HG02642 (cell line): ENCODE measurements at regions not wholly inside any gene's neighbourhood (a gene's known extent, or its start where the extent isn't known, plus 50 kb on each side); places are given as distances from the start of the nearest gene placed in this dataset.
"Not testable (repeated sequence)": the region's sequence is repeated elsewhere in the genome, so short reads cannot be mapped to it uniquely, and the experiment has no call there.

ENCODE experiments used
- ATAC-seq: cut with Tn5 transposase; IDR thresholded peaks from one replicate; pipeline ENCODE4 v1.9.1; 2021; ENCODE audit warnings: mild to moderate bottlenecking; ENCODE audit not compliant: unreplicated experiment, poor library complexity

DNA sequence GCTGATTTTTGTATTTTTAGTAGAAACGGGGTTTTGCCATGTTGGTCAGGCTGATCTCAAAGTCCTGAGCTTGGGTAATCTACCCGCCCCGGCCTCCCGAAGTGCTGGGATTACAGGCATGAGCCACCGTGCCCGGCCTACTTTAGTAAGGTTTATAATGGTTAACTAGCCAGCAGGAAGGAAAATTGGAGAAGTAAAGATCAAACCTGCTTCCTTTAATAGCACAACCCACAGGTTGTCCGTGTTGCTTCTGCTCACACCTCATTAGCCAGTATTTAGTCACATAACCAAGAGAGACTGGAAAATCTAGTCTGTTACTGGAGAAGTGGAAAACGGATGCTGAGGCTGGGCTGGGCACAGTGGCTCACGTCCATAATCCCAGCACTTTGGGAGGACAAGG is 51.9 kb upstream of the TBL1XR1 start:
- ATAC-seq = no peak

DNA sequence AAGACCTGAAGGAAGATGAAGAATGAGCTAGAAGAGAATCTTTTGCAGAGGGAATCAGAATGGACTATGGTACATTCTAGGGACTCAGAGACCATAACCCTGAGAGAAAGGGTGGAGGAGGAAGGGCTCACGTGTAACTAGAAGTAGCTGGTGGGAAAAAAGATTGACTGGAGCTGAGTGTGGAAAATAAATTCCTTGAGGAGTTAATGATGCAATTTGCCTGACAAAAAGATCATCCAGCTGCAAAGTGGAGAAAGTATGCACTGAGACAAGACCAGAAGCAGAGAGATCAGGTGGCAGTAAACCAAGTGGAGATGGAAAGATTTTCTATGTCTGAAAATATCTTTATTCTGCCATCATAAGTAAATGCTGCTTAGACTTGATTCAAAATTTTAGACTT is 52.9 kb upstream of the TBL1XR1 start:
- no peak for ATAC-seq

- peak; percentile 32 for ATAC-seq
Observed at GRCh38 chr3:177251755-177252154, 54.5 kb upstream of the TBL1XR1 start.

DNA sequence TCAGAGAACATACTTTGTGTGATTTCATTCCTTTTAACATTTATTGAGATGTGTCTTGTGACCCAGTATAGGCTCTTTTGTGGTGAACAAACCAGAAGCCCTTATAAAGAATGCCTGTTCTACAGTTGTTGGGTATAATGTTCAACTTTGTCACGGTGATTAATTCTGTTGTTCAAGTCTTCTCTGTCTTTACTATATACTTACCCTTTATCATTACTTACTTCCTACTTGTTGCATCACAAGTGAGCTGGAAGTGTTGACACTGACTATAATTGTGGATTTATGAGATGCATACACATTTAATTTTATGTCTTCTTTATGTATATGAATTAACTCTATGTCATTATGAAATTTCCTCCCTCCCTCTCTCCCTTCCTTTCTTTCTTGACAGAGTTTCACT is 59.7 kb upstream of the TBL1XR1 start:
- no peak for ATAC-seq

DNA sequence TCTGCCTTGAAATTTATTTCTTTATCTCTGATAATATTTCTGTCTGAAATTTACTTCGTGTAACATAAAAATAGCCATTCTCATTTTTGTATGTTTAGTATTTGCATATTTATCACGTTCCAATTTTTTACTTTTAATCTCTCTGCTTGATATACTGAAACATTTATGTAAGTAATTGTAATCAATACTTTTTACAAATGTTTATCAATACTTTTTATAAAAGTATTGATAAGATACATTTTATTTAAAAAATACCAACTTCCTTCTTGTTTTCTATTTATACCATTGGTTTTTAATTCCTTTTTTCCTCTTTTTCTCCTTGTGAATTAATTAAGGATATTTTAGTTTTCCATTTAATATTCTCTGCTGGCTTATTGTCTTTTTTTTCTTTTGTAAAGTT is 60.3 kb upstream of the TBL1XR1 start:
- ATAC-seq = no peak

DNA sequence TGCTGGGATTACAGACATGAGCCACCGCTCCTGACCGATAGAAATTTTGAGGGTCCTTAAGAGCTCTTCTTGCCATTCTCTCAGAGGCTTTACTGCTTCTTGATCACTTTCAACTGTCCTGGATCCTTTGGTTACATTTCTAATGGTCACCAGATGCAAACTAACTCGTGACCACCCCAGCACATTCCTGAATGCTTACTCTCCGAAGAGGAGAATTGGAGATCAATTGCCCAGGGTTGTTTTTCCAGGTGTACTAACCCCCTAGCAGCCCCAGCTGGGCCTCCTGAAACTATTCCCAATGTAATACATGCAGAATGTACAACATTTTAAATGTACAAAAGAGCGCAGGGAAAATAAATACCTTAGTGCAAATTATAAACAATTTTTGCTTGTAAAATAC is 65.1 kb upstream of the TBL1XR1 start:
- ATAC-seq = no peak

DNA sequence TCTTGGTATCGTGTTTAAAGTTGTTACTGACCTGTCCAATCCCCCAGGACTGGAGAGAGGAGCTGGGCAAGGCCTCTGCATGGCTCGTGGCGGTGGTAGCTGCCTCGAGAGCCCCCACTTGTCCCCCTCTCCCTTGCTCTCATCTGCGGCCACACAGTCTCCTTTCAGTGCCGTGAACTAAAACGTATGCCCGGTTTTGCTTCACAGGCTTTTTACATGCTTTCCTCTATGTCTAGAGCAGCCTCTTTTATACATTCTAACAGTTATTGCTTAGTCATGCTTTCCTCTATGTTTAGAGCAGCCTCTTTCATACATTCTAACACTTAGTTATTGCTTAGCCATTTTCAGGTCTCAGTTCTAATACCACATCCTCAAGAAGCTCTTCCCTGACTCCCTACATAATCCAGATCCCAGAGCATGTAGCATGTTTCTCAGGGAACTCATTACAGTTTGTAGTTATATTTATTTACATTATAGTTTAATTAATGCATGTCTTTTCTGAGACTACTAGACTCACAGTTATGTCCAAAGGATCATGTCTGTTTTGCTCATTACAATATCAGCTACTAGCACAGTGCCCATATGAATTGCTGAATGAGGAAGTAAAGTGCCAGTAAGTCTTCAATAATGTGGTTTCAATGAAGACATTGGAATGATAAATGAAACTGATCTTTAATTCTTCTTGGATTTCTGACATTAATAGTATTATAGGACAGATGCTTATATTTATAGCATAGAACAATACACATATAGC is 66.5 kb upstream of the TBL1XR1 start:
- no peak for ATAC-seq

GRCh38 chr3:177271811-177272501 is 74.7 kb upstream of the TBL1XR1 start:
- not testable (repeated sequence) for ATAC-seq

DNA sequence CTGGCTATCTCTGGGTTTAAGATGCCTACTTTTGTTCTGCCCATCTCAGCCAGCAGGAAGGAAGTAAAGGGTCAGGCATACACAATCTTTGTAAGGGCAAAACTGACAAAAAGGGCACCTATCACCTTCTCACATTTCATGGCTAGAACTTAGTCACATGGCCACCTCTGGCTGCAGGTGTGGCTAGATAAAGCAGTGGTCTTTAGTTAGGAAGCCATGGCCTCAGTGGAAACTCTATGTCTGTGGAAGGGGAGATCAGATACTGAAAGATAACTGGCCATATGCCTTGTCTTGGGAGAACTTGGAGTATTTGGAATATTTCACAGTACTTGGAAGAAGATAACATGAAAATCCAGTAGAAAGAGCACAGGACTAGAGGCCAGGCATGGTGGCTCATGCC is 80.7 kb upstream of the TBL1XR1 start:
- ATAC-seq = no peak

DNA sequence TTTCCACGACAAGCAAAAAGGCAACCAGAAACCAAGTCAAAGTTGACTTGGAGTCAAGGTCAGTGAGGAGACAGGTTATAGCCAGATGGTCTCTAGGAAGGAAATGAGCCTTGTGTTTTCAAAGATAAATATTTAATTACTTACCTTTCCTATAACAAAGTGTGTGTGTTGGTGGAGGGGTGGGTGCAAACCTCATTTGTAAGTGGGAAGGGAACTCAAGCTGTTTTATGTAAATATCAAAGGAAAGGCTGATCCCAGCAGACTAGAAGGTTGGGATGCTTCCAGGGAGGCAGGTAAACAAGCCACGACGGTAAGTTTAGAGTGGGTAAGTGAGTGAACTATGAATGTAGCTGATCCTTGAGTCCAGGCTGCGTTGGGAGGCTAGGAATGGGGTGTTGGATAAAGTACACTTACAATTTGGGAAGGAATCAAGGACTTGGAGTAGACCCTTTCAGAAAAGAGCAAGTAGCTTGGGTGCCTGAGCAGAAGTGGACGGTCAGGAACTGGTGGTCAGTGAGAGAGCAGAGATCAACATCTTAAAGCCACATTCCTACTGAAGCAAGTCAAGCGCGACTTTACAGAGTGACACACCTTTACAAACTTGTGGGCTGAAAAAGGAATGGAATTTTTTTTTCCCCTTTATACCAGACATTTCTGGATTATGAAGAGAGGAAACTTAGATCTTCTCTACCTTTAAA is 82.0 kb upstream of the TBL1XR1 start:
- ATAC-seq = no peak

DNA sequence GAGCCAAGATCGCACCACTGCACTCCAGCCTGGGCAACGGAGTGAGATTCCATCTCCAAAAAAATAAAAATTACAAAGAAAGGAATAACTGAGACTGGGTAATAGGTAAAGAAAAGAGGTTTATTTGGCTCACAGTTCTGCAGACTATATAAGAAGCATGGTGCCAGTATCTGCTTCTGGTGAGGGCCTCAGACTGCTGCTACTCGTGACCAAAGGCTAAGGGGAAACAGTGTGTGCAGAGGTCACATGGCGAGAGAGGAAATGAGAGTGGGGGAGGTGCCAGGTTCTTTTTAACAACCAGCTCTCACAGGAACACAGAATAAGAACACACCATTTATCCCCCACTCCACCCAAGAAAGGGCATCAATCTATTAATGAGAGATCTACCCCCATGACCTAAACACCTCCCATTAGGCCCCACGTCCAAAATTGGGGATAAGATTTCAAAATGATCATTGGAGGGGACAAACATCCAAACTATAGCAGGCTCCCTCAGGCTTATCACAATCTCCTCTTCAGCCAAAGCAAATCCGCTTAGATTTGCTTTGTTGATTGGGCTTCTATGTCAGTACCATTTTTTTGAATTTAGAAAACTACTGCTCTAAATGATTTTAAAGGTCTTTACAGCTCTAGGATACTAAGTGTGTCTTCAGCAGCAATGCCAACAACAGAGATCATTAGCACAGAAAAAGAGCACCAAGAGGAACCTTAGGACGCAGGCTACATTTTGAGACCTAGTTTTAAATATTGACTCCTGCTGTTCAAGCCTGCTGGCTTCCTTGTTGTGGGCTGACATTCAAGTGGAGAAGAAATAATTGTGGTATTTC is 84.2 kb upstream of the TBL1XR1 start:
- no peak for ATAC-seq

GRCh38 chr3:177282119-177282655 is 84.9 kb upstream of the TBL1XR1 start:
- ATAC-seq = no peak

- ATAC-seq = no peak
Observed at GRCh38 chr3:177283983-177284382, 86.7 kb upstream of the TBL1XR1 start.

GRCh38 chr3:177284383-177284881 is 87.2 kb upstream of the TBL1XR1 start:
- no peak for ATAC-seq

- ATAC-seq = no peak
Observed at GRCh38 chr3:177286034-177286433, 88.8 kb upstream of the TBL1XR1 start.

- no peak for ATAC-seq
Observed at GRCh38 chr3:177287231-177287630, 89.9 kb upstream of the TBL1XR1 start.

DNA sequence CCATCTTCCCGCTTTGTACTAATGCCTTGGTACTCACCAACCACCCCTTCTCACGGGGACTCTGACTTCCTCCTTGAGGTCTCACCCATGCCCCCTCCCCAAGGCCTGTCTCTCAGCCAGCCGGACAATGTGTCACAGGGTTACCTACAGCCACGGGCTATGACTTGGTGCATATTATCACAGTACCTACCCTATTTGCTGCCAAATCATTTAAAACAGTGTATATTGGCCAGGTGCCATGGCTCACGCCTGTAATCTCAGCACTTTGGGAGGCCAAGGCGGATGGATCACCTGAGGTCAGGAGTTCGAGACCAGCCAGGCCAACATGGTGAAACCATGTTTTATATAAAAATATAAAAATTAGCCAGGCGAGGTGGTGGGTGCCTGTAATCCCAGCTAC is 93.4 kb upstream of the TBL1XR1 start:
- no peak for ATAC-seq

GRCh38 chr3:177294221-177294620 is 96.9 kb upstream of the TBL1XR1 start:
- ATAC-seq = no peak

DNA sequence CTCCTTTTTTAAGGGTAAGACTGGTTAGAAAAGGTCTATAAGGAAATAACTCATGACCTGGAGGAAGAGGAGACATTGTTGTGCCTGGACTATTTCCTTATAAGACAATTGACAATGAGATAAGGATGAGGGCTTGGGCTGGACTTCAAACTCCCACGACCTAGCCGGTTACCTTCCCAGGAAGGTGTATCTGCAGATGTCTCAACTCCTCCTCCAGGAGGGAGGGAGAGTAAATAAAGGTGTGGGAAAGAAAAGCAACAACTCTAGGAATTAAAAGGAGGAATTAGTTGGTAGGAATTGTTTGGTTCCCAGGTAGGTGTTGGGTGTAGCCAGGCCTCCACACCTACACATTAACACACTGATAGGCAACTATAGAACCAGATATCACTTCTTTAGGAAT is 97.8 kb upstream of the TBL1XR1 start:
- ATAC-seq = no peak

GRCh38 chr3:177299250-177299649 is 102.0 kb upstream of the TBL1XR1 start:
- no peak for ATAC-seq
